ENCODE measurements at regions not wholly inside any gene's neighbourhood (a gene's known extent, or its start where the extent isn't known, plus 50 kb on each side); places are given as distances from the start of the nearest gene placed in this dataset.

DNA sequence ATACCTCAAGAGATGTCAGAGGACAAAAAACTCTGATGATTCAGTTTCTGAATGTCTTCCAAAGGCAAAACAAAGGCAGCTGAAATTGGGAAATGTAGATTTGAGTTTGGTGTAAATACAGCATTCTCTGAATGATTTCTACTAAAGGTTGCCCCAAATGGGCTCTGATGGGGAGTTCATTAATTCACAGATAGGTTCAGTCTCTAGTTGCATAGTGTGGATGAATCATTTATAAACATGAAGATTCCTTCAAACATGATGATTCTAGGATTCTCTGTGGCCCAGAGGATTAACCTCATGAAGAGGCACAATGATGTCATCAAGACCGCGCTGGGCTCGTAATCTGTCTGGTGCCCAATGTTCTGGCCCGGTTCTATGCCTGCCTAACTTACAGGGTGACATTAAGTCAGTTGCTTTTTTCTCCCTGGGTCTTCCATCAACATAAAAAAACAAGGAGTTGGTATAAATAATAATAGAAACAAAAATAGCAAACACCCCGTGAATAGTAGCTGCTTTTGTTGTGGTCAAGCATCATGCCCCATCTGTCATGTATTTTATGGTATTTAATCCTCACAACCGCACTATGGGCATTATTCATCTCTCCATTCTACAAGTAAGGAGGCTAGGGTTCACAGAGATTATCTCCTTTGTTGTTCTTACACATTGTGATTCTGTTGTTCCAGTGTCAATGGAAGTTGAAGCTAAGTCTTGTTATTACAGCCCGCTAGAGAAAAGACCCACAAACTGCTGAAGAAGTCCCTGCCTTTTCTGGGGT lies 509.6 kb upstream of the USP24 start:
- H3F3A ChIP-seq (ENCODE audit: insufficient read depth) = peaks cover 39% of the 10 kb centered on the region
- H3K27me3 ChIP-seq (replicated peaks; ENCODE audit: insufficient read depth) = no peaks in the 10 kb centered on the region
- WGBS, 2 experiments (ENCODE audit: low coverage in 1 of 2, low lambda C conversion rate in 2 of 2, missing lambda C conversion rate in 2 of 2) = 36 to 54% methylated on average over 7 of the region's 7 CpGs
- no peak overlapping the region for H3K4me3 ChIP-seq
- in situ Hi-C loops (cut with MboI) = loop anchor here (25.0 kb wide), 2 partner anchors 363 to 863 kb away; partner anchors contain the start of gene PLPP3
- peaks cover 51% of the 10 kb centered on the region for H3K4me1 ChIP-seq (ENCODE audit: insufficient read depth)
- H2AFZ ChIP-seq = no peak overlapping the region
- peak; percentile 91 for DNase-seq
- no peaks in the 10 kb centered on the region for H3K79me2 ChIP-seq (ENCODE audit: insufficient read depth)
- no peak overlapping the region for H3K4me2 ChIP-seq (ENCODE audit: unreplicated experiment)
- H4K20me1 ChIP-seq (ENCODE audit: insufficient read depth) = no peaks in the 10 kb centered on the region
- no peaks in the 10 kb centered on the region for H3K9me2 ChIP-seq (ENCODE audit: insufficient read depth)
- H3K36me3 ChIP-seq (ENCODE audit: low read depth) = no peaks in the 10 kb centered on the region
- H3K9me3 ChIP-seq (ENCODE audit: low read depth) = no peaks in the 10 kb centered on the region
- TF ChIP-seq EZH2 (IDR thresholded peaks at IDR 0.05; ENCODE audit: insufficient read depth, poor library complexity, severe bottlenecking) = no peak
- 0 out of 2 replicates have a peak, but pooled peaks have one; percentile 6 for TF ChIP-seq EZH2phosphoT487 (IDR thresholded peaks at IDR 0.05; ENCODE audit: insufficient read depth, low read depth)
- H3K9ac ChIP-seq = peak overlapping the region; percentile 11; the same call in 1 of the 2 replicates
- H3K27ac ChIP-seq = peak overlapping the region; percentile 72

- no peak for DNase-seq
- Histone ChIP-seq H3K4me2 (ENCODE audit: unreplicated experiment) (no peak overlapping the region), H3K9ac (no peak overlapping the region), H3K9me3 (ENCODE audit: low read depth) (no peaks in the 10 kb centered on the region), H3K79me2 (ENCODE audit: insufficient read depth) (no peaks in the 10 kb centered on the region), H3K9me2 (ENCODE audit: insufficient read depth) (no peaks in the 10 kb centered on the region), H3K4me3 (no peak overlapping the region), H3F3A (ENCODE audit: insufficient read depth) (peaks cover 52% of the 10 kb centered on the region), H3K4me1 (ENCODE audit: insufficient read depth) (peaks cover 65% of the 10 kb centered on the region), H3K36me3 (ENCODE audit: low read depth) (no peaks in the 10 kb centered on the region), H3K27ac (no peak overlapping the region), H3K27me3 (replicated peaks; ENCODE audit: insufficient read depth) (no peaks in the 10 kb centered on the region), H4K20me1 (ENCODE audit: insufficient read depth) (no peaks in the 10 kb centered on the region), H2AFZ (no peak overlapping the region)
- TF ChIP-seq EZH2 (IDR thresholded peaks at IDR 0.05; ENCODE audit: insufficient read depth, poor library complexity, severe bottlenecking) = no peak
- no peak for TF ChIP-seq EZH2phosphoT487 (IDR thresholded peaks at IDR 0.05; ENCODE audit: insufficient read depth, low read depth)
- WGBS, 2 experiments (ENCODE audit: low coverage in 1 of 2, low lambda C conversion rate in 2 of 2, missing lambda C conversion rate in 2 of 2) = 94 to 96% methylated on average over 1 of the region's 1 CpG
- in situ Hi-C loops (cut with MboI) = loop anchor here (25.0 kb wide), 2 partner anchors 364 to 864 kb away; partner anchors contain the start of gene PLPP3
These were observed 507.8 kb upstream of the USP24 start for GRCh38 chr1:55723001-55723400.

DNA sequence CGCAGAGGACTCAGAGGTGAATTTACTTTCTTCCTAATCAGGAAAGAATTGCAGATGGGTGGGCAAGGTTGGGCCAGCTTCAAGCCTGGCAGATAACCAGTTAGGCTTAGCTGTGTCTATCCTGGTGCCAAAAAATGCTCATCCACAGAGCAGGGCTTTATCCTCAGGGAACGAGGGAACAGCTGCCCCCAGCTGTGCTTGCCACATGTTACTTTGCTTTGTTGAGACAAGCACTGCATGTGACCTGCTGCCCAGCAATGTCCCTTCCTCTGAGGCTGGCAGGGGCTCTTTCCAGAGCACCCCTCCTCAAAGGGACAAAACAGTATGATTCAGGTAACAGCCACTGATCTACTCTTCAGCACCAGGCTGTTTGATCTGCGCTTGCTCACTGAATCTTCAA lies 505.1 kb upstream of the USP24 start:
- Histone ChIP-seq H3K27me3 (replicated peaks; ENCODE audit: insufficient read depth) (no peaks in the 10 kb centered on the region), H3K9ac (peak overlapping the region; percentile 76), H3K27ac (peak overlapping the region; percentile 97), H3F3A (ENCODE audit: insufficient read depth) (peaks cover 70% of the 10 kb centered on the region), H3K9me3 (ENCODE audit: low read depth) (no peaks in the 10 kb centered on the region), H3K79me2 (ENCODE audit: insufficient read depth) (no peaks in the 10 kb centered on the region), H3K4me3 (no peak overlapping the region), H4K20me1 (ENCODE audit: insufficient read depth) (no peaks in the 10 kb centered on the region), H3K4me2 (ENCODE audit: unreplicated experiment) (peak overlapping the region; percentile 6), H3K4me1 (ENCODE audit: insufficient read depth) (peaks cover 65% of the 10 kb centered on the region), H2AFZ (peak overlapping the region; percentile 28; the same call in 1 of the 2 replicates), H3K36me3 (ENCODE audit: low read depth) (no peaks in the 10 kb centered on the region), H3K9me2 (ENCODE audit: insufficient read depth) (no peaks in the 10 kb centered on the region)
- WGBS, 2 experiments (ENCODE audit: low coverage in 1 of 2, low lambda C conversion rate in 2 of 2, missing lambda C conversion rate in 2 of 2) = 64 to 68% methylated on average over 3 of the region's 3 CpGs
- DNase-seq = peak; percentile 44
- in situ Hi-C loops (cut with MboI) = loop anchor here (25.0 kb wide), 2 partner anchors 367 to 867 kb away; partner anchors contain the start of gene PLPP3
- TF ChIP-seq EZH2 (IDR thresholded peaks at IDR 0.05; ENCODE audit: insufficient read depth, poor library complexity, severe bottlenecking) (no peak), EZH2phosphoT487 (IDR thresholded peaks at IDR 0.05; ENCODE audit: insufficient read depth, low read depth) (no peak)

DNA sequence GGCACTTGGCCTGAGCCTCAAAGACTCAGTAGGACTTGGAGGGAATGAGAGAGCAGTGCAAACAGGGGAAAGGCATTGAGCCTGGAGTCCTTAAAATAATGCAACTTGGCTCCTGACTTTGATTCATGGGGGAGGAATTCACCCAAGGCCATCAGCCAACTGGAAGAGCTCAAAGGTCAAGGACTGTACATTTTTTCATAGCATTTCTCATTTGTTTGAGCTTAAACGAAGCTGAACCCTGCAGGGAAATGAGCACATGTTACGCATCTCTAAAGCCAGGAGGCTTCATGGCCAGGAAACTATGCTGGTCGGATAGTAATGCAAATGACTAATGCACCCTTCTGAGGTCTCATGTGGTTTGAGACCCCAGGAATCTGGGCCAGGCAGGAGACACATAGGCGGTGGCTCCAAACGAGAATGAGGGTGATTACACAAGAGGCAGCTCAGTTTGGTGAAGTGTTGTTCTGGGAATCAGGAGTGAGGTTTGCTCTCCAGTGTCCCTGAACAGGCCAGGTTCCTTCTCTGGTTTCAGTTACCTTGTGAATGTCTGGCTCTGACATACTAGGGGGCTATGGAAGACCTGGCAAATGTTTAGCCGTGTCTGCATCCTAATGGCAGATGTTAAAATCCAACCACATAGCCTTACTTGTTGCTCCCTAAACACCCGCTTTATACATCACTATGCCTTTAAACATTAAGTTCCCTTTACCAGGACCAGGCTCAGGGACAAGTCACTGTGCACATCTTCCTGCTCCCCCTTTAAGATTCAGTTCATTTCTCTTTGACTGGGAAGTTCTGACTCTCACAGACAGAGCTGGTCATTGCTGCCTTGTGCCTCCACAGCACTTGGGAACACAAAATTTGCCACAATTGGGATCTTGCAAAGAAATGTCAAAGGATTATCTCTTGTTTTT lies 503.9 kb upstream of the USP24 start:
- peaks cover 56% of the 10 kb centered on the region for H3K4me1 ChIP-seq (ENCODE audit: insufficient read depth)
- H3K9me2 ChIP-seq (ENCODE audit: insufficient read depth) = no peaks in the 10 kb centered on the region
- H2AFZ ChIP-seq = no peak overlapping the region
- no peaks in the 10 kb centered on the region for H3K79me2 ChIP-seq (ENCODE audit: insufficient read depth)
- H3K4me3 ChIP-seq = no peak overlapping the region
- TF ChIP-seq EZH2phosphoT487 (IDR thresholded peaks at IDR 0.05; ENCODE audit: insufficient read depth, low read depth) = no peak
- TF ChIP-seq EZH2 (IDR thresholded peaks at IDR 0.05; ENCODE audit: insufficient read depth, poor library complexity, severe bottlenecking) = no peak
- H4K20me1 ChIP-seq (ENCODE audit: insufficient read depth) = no peaks in the 10 kb centered on the region
- no peaks in the 10 kb centered on the region for H3K27me3 ChIP-seq (replicated peaks; ENCODE audit: insufficient read depth)
- WGBS, 2 experiments (ENCODE audit: low coverage in 1 of 2, low lambda C conversion rate in 2 of 2, missing lambda C conversion rate in 2 of 2) = 3 to 6% methylated on average over 7 of the region's 7 CpGs
- peak overlapping the region; percentile 76 for H3K9ac ChIP-seq
- in situ Hi-C loops (cut with MboI) = loop anchor here (25.0 kb wide), 2 partner anchors 368 to 868 kb away; partner anchors contain the start of gene PLPP3
- DNase-seq = peak; percentile 99
- peak overlapping the region; percentile 53 for H3K4me2 ChIP-seq (ENCODE audit: unreplicated experiment)
- peaks cover 60% of the 10 kb centered on the region for H3F3A ChIP-seq (ENCODE audit: insufficient read depth)
- H3K36me3 ChIP-seq (ENCODE audit: low read depth) = no peaks in the 10 kb centered on the region
- H3K27ac ChIP-seq = peak overlapping the region; percentile 97
- H3K9me3 ChIP-seq (ENCODE audit: low read depth) = no peaks in the 10 kb centered on the region
